A172 (cell line): ENCODE measurements at regions not wholly inside any gene's neighbourhood (a gene's known extent, or its start where the extent isn't known, plus 50 kb on each side); places are given as distances from the start of the nearest gene placed in this dataset.

ENCODE experiments used
- DNase-seq: peaks from one replicate; pipeline ENCODE4 v3.0.0-alpha.2; 2015; ENCODE audit warnings: low spot score

DNA sequence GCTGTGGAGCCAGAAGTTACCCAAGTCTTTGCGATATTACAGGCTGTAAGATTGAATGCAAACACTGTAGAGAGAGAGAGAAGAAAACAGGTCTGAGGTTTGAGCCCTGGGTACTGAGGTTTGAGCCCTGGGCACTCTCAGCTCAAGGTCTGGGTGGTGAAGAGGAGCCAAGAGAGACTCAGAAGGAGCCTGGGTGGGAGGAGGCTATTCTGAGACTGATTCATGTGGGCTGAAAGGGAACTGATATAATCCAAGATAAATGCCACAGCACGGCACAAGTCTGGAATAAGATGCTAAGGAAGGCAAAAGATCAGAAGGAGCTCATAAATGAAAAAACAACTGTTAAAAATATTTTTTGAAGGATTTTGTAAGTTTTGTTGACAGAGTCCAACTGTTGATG, 407.6 kb upstream of the HS6ST1 start:
- DNase-seq, result no peak

DNA sequence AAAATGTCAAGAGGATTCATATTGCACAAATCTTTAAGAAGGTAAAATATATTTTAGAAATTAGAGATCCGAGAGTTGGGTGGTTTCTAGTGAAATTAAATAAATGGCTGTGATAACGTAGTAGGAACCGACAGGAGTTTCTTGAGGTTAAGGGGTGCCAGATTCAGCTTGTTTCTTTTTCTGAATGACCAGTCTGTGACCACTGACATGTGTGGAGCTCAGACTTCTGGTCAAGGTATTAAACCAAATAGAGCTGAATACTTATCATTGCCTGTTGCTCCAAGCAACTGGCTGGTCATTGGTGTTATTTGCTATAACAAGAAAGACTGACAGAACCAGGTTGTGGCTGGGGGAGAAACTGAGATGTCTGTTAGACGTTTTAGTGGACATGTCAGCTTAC, 408.2 kb upstream of the HS6ST1 start:
- DNase-seq, result no peak

DNA sequence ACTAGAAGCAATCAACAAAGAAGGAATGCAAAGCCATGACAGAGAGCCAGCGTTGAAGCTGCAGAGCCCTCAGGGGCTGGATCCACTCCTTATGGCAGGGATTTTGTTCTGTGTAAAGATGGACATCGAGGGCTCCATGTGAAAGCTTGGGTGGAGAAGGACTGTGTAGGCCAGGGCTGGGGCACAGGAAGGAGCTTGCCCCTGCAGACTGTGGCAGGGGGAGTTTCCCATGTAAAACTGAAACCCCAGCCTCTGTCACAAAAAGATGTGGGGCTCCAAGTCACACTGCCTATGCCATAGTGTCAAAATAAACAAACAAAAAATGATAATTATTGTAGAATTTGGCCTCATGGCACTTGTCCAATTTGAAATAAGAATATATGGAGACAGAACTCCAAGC, 408.7 kb upstream of the HS6ST1 start:
- no peak for DNase-seq

DNA sequence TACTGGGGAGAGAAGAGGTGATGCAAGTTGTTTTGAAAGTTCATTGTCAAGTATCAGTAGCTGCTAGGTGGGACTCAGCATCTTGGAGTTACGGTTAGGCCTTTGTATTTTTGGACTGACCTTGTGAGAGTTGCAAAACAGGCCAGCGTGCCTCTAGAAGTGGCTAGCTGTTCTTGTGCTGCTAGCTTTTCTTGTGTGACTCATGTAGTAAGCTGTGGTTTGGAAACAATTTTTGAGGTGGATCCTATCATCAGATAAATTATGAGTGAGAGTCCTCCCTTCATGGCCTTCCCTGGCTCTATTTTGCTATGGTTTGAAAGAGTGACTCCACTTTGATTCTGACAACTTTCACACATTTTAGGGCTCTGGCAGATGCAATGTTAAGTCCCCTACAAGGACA, 409.2 kb upstream of the HS6ST1 start:
- peak; percentile 2 for DNase-seq

DNA sequence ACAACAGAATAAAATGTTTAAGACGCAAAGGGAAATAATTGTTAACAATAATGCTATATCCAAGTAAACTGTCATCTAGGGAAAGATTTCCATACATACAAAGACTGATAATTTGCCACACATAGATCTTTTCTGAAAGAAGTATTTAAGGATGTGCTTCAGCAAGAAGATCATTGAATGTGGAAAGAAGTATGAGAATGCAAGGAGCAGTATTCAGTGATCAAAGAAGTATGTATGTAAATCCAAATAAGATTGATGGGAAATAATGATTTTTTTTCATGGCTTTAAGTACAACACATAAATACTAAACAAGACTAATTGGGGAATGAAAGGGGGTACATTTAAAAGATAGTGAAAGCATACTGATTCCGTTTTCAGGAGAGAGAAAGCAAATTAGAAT, 410.4 kb upstream of the HS6ST1 start:
- DNase-seq, result no peak

DNA sequence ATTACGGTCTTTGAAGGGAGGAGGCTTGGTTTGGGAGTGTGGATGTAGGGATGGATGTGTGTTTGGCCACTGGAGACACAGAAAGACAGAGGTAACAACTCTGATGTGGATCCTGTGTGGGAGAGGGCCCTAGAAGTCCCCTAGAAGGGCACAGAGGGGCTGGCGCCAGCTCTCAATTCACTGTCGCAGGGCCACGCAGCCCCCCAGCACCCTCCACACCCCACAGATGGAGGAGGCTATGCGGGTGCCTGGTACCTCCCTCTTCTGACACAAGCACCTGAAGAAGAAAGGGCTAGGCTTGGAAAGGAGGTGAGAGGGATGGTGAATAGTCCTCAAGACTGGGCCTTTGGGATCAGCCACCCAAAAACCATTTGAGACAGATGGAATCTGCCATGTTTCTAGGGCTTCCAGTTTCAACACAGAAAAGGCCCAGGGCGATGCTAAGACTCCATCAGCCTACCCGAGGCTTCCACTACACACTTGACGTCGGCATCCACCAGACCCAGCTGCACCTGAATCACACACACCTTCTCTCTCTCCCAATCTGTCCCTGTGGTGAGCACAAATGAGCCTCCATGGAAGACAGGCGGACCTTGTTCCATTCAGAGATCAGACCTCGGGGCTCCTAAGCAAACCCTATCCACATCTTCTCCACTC, 413.5 kb upstream of the HS6ST1 start:
- no peak for DNase-seq

DNA sequence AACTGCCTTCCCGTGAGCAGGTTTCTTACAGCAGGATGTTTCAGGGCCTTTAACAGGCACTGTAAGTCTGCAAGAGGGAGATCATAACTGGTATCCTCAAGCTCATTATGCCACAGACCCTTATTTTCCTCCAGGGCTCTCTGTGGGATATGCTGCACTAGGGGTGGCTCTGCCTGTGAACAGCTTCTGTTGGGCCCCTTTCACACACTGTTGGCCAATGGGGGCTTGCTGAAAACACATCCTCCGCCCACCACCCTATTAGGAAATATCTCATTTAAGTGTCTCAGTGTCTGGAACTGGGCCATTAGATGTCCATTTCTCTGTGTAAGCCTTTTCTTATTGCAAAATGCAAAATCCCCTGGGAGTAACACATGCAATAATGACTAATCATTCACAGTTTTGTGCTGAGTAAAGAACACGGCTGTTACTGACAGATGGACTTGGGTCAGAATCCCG, 414.3 kb upstream of the HS6ST1 start:
- DNase-seq, result no peak

DNA sequence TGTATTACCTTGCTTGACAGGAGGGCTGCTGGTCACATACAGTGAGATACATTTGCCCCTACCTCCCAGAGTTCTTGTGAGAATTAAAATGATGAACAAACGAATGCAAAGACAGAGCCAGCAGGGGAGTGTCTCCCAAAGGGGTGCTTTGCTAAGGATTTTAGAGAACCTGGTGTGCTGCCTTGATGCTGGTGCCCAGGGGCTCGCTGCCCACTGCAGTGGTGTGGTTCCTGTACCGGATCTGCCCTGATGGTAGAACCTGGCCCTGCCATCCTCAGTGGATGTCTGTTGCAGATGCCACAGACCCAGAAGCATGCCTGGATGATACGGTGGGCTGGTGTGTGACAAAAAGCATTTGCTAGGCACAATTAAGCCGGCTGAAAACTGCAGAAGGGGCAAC, 414.8 kb upstream of the HS6ST1 start:
- no peak for DNase-seq

DNA sequence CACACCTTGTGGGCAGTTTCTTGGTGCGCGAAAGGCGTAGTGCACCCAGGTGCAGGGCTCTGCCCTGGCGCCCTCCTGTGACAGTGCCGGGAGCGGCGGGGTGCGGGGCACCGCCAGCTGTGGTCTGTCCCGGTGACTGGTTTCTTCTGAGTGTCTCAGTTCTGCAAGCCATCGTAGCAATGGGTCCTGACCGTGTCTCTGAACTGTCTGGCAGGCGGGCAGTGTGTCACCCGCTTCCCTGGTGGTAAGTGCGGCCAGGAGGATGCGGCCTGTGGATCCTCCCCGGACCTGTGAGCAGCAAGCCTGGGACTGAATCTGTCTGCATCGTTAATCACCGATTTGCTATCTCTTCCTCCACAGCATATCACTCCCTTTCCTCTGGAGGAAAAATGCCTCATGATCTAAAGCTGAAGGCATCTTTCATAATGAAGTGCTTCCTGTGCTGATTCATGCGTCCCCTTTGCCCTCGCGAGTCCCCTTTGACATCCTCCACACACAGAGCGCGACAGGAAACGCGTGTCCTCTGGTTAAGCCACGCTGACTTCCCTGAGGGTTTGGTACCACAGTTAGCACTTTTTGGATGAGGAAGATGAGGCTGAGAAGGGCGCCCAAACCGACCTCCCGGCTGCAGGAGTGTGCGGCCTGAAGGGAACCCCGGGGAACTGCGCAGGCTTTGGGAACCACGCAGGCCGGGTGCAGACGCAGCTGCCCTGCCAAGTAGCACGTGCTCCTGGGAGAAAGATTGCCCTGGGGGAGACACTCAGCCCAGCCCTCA, 416.0 kb upstream of the HS6ST1 start:
- peak; percentile 5 for DNase-seq

DNA sequence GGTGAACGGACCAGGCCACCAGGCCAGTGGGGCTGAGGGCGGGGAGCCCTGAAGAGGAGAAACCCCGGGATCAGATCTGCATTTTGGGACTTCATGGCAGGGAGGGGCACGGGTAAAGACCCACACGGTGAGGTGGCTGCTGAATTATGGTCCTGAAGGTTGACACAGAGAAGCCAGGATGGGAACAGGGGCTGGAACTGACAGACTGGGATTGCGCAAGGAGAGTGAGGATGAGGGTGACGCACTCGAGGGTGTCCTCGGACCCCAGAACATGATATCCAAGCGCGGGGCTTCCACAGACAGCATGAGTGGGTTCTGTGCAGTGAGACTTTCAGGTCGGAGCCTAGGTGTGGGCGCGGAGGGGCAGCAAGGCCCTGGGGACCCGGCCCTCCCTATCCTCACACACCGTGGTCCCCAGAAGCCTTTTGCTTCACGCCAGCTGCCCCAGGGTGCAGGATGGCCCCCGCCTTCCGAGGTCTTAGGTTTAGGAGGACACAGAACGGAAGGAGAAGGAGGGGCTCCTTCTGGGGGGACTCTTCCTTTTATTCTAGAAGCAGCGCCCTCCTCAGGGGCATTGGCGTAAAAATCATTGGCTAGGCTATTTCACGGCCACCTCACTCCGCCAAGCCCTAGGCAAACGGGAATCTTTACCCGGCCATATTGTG, 416.8 kb upstream of the HS6ST1 start:
- no peak for DNase-seq

DNA sequence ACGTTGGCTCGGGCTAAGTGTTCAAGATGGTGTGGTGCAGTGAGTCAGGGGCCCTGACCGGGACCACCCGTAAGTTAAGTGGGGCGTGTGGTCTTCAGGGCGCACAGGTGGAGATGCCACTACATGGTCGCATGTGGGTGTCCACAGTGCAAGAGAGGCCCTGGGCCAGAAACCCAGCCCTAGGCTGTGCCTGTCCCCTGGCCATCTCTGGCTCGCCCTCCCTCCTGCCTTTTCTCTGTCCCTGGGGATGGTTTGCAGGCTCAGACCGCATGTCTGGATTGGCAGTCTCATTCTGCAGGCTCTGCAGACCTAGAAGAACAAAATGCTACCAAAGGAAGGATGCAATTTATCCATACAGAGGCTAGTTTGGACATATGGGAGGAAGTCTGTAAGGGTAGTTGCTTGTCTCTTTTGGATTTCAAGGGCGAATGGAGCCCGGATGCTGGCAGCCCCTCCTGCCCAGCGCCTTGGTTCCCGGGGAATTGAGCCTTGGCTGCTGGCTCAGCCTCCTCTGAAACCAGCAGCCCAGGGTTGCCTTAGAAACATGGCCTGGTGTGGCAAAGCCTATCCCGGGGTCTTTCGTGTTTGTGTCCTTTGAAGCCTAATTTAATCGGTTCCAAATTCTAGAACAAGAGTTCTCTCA, 417.5 kb upstream of the HS6ST1 start:
- DNase-seq, result no peak

DNA sequence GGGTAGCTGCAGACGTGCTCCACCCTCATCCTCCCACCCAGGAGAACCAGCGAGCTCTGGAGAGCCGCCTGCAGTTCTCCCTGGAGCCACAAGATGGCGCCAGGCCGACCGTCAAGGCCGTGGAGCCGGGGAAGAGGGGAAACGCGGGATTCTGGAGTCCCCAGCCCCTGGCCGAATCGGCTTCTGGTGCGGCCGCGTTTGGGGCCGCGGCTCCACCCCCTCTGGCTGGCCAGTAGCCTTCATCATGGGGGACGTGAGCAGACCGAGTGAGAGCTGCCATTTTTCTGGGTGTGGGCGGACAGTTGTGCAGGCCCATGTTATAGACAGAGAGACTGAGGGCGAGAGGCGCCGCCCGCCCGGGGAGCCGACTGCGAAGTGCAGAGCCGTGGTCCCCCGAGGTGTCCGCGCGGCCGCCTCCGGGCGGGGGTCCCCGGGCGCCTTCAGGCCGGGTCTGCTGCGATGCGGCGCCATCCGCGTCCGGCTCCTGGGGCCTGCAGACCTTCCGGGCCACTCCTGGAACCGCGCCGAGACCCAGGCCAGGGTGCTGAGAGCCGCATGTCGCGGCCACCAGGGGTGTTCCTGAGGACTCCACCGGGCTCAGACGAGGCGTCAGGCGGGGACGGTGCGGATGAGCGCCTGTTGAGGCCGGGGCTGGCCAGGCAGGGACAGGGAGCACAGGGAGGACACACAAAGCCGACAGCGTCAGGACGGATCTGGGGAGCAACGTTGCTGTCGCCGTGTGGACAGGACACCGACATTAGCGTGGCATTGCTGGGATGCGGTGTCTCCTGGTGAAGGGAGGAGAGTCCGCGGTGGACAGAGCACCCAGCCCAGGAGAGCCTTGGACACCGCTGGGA, 418.2 kb upstream of the HS6ST1 start:
- DNase-seq, result no peak

DNA sequence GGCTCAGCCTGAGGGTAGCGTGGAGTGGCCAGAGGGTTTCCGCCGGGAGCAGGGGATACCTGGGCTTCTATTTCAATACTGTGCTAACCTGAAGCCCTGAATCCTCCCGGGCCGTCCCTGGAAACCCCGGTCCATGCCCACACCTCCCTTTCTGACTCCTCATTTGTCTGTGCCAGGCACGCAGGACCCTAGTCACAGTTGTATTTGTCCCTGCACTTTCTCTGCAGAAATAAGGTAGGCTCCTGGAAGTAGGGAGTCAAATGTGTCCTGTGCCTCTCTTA, 418.8 kb upstream of the HS6ST1 start:
- no peak for DNase-seq

DNA sequence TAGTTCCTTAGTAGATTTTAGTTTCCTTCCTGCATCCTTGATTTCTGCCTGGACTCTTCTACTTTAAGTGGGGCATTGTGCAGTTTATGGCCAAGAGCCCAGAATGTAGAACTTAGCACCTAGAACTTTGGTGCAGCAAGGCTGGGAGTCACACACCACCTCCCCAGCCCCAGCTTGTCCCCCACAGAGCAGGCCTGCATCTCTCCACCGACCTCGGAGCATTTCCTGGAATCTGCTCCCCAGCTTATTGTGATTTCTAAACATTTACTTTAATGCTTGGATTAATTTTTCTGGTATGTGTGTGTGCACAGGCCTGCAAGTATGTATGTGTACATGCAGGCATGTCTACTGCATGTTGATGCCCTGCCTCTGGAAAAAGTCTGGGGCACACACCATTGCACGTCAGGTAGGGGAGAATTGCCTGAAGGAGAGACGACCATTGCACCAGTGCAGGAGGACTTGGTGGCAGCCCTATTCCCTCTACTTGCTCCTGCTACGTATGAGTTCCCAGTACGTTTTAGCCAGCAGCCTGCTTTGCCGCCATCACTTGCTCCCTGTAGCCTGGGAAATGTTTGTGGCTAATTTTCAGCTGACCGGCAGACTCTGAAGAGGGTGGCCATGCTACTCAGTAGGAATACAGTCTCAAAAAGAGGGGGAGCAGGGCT, 419.9 kb upstream of the HS6ST1 start:
- DNase-seq, result no peak

DNA sequence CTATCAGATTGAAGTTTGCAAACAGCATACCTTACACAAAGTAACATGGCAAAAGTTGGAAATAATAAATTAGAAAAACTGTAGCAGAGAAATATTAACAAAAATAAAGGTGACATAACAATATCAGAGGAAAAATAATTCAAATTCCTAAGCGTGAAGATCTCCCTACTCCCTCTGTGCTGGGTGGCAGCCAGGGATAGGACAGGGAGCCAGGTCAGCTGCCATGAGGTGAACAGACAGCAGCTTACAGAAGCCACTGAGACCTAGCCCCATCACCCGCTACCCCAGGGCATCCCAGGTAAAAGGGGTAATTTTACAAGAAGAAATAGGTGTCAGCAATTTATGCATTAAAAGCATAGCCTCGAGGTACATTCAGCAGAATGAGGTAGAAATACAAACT, 423.8 kb upstream of the HS6ST1 start:
- no peak for DNase-seq

DNA sequence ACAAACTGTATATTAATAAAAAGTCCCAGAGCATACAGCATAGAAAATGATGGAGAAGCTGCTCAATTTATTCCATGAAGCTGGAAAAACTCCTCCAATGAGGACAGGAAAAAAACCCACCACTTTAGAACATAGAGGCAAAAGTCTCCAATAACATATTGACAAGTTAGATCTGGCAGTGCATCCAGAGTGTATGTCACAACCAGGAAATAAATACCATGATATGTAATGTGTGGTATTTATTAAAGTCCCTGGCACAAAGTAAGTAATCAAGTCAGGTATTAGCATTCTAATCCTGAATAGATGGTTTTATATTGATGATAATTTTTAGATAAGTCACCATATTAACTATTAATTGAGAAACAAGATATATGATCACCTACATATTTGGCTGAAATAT, 427.3 kb upstream of the HS6ST1 start:
- DNase-seq, result no peak

DNA sequence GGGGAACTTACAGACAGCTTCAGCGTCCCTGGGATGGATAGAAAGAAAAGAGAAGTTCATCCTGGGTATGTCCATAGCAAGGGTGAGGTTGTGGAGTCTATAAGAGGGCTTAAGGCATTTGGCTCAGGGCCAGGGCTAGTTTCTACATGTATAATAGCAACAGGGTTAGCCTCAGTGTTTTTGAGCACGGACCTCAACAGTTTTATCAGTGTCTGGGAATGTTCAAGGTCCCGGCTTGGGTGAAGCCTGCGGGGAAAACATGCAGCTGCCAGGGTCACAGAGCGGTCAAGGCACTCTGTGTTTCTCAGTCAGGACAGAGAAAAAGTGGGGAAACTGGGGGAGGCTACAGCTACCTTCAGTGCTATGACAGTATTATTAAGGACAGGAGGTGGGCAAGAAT, 427.7 kb upstream of the HS6ST1 start:
- no peak for DNase-seq

DNA sequence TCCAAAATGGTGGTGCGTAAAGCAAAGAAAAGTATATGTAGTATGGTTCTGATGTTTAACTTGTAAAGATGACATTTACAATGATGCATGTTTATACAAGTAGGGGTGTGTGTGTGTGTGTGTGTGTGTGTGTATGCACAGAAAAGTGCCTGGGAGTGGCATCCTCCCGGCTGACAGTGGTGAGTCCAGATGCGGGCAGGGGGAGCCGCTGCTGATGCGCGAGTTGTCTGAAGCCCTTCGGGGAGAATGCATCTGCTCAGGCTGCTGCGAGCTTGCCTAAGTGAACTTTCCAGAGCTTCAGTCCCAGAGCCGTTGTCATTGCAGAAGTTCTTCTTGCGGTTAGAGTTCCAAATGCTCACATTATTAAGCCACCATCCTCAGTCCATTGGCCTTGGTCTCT, 429.7 kb upstream of the HS6ST1 start:
- DNase-seq, result no peak

DNA sequence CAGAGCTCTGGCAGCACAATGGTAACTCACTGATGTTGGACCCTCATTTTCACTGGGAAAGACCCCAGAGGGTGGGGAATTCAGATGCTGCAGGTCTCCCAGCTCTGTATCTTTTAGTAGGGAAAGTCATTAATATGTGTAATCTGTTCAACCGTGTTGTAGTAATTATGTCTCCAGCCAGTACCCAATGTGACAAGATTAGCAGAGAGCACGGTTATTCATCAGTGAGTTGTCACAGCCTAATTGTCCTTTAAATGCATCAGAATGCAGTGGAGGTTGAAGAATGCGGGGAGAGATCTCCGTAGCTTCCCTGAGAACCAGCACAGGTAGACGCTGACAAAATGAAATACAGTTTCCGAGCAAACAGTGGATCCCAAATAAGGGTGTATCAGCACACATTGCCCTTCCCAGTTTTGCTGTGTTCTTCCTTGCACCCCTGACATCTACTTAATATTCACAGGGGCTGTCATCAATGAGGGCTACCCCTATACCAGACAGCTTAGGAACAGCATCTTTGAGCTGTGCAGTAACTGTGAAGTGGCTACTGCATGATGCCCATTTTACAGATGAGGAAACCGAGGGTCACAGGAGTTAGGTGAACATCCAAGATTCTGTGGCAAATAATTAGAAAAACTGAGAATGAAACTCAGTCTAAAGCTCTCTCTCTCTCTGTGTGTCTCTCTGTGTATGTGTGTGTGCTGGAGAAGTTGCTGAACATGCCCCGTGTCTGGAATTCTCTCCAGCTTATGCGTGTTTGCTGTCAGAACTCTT, 430.4 kb upstream of the HS6ST1 start:
- DNase-seq, result no peak

DNA sequence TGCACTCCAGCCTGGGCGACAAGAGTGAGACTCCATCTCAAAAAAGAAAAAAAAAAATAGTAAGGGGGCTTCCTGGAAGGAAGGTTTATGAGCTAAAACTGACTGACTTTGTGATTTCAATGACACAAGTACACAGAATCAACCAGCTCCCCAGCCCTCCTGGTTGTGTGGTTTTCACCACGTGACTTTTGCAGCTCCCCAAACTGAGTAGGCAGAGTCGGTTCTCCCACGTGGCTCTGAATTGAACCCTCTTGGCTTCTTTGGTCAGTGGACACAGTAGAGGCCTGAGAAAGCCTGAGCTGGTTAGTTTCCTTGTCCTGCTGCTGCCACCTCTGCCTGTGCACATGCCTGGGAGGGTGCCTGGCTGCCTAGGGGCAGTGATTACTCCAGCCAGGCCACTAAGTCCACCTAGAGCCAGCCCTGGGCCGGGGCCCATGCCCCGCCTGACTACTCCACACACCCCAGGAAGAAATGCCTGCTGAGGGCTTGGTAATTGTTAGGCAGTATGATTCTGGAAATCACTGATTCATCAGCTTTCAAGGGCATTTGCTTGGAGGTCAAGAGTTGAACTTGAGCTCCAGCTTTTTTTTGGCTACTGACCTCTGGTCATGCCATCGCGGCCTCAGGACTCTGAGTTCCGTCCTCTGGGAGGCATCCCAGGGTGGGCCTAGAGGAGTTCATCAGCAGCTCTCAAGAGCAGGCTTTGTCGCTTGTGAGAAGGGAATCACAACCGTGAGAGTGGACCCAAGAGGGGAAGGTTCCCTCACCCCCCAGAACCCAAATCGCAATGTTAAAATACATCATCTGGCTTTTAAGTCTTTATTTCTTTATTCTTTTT, 431.9 kb upstream of the HS6ST1 start:
- DNase-seq, result no peak
